RWPE2 (cell line): ENCODE measurements at regions not wholly inside any gene's neighbourhood (a gene's known extent, or its start where the extent isn't known, plus 50 kb on each side); places are given as distances from the start of the nearest gene placed in this dataset.
A peak's percentile ranks its signal among the peaks of the same experiment; 100 is the strongest.
"Not testable (repeated sequence)": the region's sequence is repeated elsewhere in the genome, so short reads cannot be mapped to it uniquely, and the experiment has no call there.

Source experiments
- ATAC-seq: fragments of 200-7000 bp; cut with Tn5 transposase; 3 replicates; pipeline ENCODE4 v1.9.1; 2021; ENCODE audit warnings: low read depth
- DNase-seq: peaks from one replicate; pipeline ENCODE4 v3.0.0-alpha.2; 2020; ENCODE audit warnings: low spot score
- H3K27ac ChIP-seq: fragments of 450-650 bp; 2 replicates; pipeline ENCODE4 v1.5.1; 2017; ENCODE audit warnings: mild to moderate bottlenecking; ENCODE audit not compliant: poor library complexity, severe bottlenecking
- H3K27me3 ChIP-seq: fragments of 250-450 bp; sonication (Bioruptor Pico); 2 replicates; pipeline ENCODE4 v1.5.1; 2021; ENCODE audit warnings: mild to moderate bottlenecking, moderate library complexity; ENCODE audit not compliant: insufficient read depth, poor library complexity, severe bottlenecking
- H3K36me3 ChIP-seq: fragments of 250-450 bp; sonication (Bioruptor Pico); 2 replicates; pipeline ENCODE4 v1.5.1; 2020; ENCODE audit warnings: low read depth, mild to moderate bottlenecking, moderate library complexity
- H3K4me1 ChIP-seq: fragments of 250-450 bp; sonication (Bioruptor Pico); 2 replicates; pipeline ENCODE4 v1.5.1; 2021; ENCODE audit warnings: mild to moderate bottlenecking, moderate library complexity; ENCODE audit not compliant: insufficient read depth, poor library complexity, severe bottlenecking
- H3K4me3 ChIP-seq: fragments of 250-450 bp; sonication (Bioruptor Pico); 2 replicates; pipeline ENCODE4 v1.5.1; 2021; ENCODE audit warnings: mild to moderate bottlenecking, moderate library complexity; ENCODE audit not compliant: severe bottlenecking
- H3K9me3 ChIP-seq: fragments of 250-450 bp; sonication (Bioruptor Pico); 2 replicates; pipeline ENCODE4 v1.5.1; 2021; ENCODE audit warnings: mild to moderate bottlenecking, moderate library complexity; ENCODE audit not compliant: severe bottlenecking
- CTCF ChIP-seq: fragments of 450-650 bp; IDR thresholded peaks from one replicate; pipeline ENCODE4 v1.5.1; 2017; ENCODE audit warnings: mild to moderate bottlenecking, moderate library complexity; ENCODE audit not compliant: poor library complexity, severe bottlenecking

GRCh38 chr1:117735045-117735992 lies 129.5 kb downstream of the TENT5C start:
- ATAC-seq, result peak; percentile 73
- H3K9me3 ChIP-seq, result no peaks in the 10 kb centered on the region
- H3K4me1 ChIP-seq, result no peaks in the 10 kb centered on the region
- no peaks in the 10 kb centered on the region for H3K27me3 ChIP-seq
- H3K4me3 ChIP-seq, result peak overlapping the region; percentile 19
- no peak overlapping the region for H3K27ac ChIP-seq
- no peaks in the 10 kb centered on the region for H3K36me3 ChIP-seq
- TF ChIP-seq CTCF, result no peak
- no peak for DNase-seq

- no peak for TF ChIP-seq CTCF
- no peaks in the 10 kb centered on the region for H3K27me3 ChIP-seq
- H3K36me3 ChIP-seq, result no peaks in the 10 kb centered on the region
- H3K9me3 ChIP-seq, result no peaks in the 10 kb centered on the region
- DNase-seq (no peak), ATAC-seq (no peak)
- H3K4me3 ChIP-seq, result no peak overlapping the region
- H3K4me1 ChIP-seq, result no peaks in the 10 kb centered on the region
- no peak overlapping the region for H3K27ac ChIP-seq
These were observed 133.7 kb downstream of the TENT5C start for GRCh38 chr1:117739504-117739903.

GRCh38 chr1:117740496-117740895 lies 134.6 kb downstream of the TENT5C start:
- DNase-seq (no peak), ATAC-seq (no peak; the same call in 2 of the 3 replicates)
- H3K27ac ChIP-seq, result no peak overlapping the region
- no peaks in the 10 kb centered on the region for H3K36me3 ChIP-seq
- H3K9me3 ChIP-seq, result no peaks in the 10 kb centered on the region
- no peaks in the 10 kb centered on the region for H3K4me1 ChIP-seq
- no peaks in the 10 kb centered on the region for H3K27me3 ChIP-seq
- TF ChIP-seq CTCF, result no peak
- H3K4me3 ChIP-seq, result no peak overlapping the region

- not testable (repeated sequence) for H3K27ac ChIP-seq, H3K9me3 ChIP-seq, H3K27me3 ChIP-seq, DNase-seq, ATAC-seq, H3K36me3 ChIP-seq, H3K4me1 ChIP-seq, H3K4me3 ChIP-seq
These were observed 140.7 kb downstream of the TENT5C start for GRCh38 chr1:117746565-117746964.

GRCh38 chr1:117747605-117748004 lies 141.8 kb downstream of the TENT5C start:
- no peak overlapping the region for H3K27ac ChIP-seq
- no peaks in the 10 kb centered on the region for H3K4me1 ChIP-seq
- no peaks in the 10 kb centered on the region for H3K9me3 ChIP-seq
- no peak for TF ChIP-seq CTCF
- no peaks in the 10 kb centered on the region for H3K27me3 ChIP-seq
- no peak for DNase-seq
- no peak overlapping the region for H3K4me3 ChIP-seq
- ATAC-seq, result no peak
- H3K36me3 ChIP-seq, result no peaks in the 10 kb centered on the region
